Memory B cell (primary cell): ENCODE measurements at regions not wholly inside any gene's neighbourhood (a gene's known extent, or its start where the extent isn't known, plus 50 kb on each side); places are given as distances from the start of the nearest gene placed in this dataset.

Experiments used
- ATAC-seq: fragments of 150-1000 bp; cut with Tn5 transposase; 2 replicates; pipeline ENCODE4 v1.10.0; 2021; ENCODE audit warnings: low read depth, mild to moderate bottlenecking, moderate library complexity
- DNase-seq, 2 donors: peaks; one replicate each; pipeline ENCODE4 v3.0.0; 2022; ENCODE audit warnings: low spot score in 2 of 2
- H3K27ac Mint-ChIP-seq: one replicate; pipeline ENCODE4 v1.8.0; 2022; ENCODE audit warnings: mild to moderate bottlenecking, moderate library complexity, mixed read lengths
- H3K27me3 Mint-ChIP-seq: one replicate; pipeline ENCODE4 v1.8.0; 2022; ENCODE audit warnings: mixed read lengths
- H3K36me3 Mint-ChIP-seq: one replicate; pipeline ENCODE4 v1.8.0; 2022; ENCODE audit warnings: mild to moderate bottlenecking, mixed read lengths
- H3K4me1 Mint-ChIP-seq: one replicate; pipeline ENCODE4 v1.8.0; 2022; ENCODE audit warnings: mixed read lengths
- H3K4me3 Mint-ChIP-seq: one replicate; pipeline ENCODE4 v1.8.0; 2022; ENCODE audit warnings: mild to moderate bottlenecking, moderate library complexity, mixed read lengths
- H3K9me3 Mint-ChIP-seq: one replicate; pipeline ENCODE4 v1.8.0; 2022; ENCODE audit warnings: mixed read lengths

GRCh38 chr4:108276690-108277089 lies 108.0 kb upstream of the LEF1 start:
- Mint-ChIP-seq H3K36me3 (no peaks in the 10 kb centered on the region), H3K27me3 (peaks cover 2% of the 10 kb centered on the region), H3K4me1 (no peaks in the 10 kb centered on the region), H3K9me3 (peaks cover 1% of the 10 kb centered on the region), H3K27ac (no peak overlapping the region), H3K4me3 (no peak overlapping the region)
- ATAC-seq, result no peak
- DNase-seq, result no peak

GRCh38 chr4:108272986-108273385 lies 104.3 kb upstream of the LEF1 start:
- no peak overlapping the region for H3K27ac Mint-ChIP-seq
- H3K36me3 Mint-ChIP-seq, result no peaks in the 10 kb centered on the region
- no peak for DNase-seq
- no peaks in the 10 kb centered on the region for H3K27me3 Mint-ChIP-seq
- H3K4me3 Mint-ChIP-seq, result no peak overlapping the region
- no peak for ATAC-seq
- H3K4me1 Mint-ChIP-seq, result no peaks in the 10 kb centered on the region
- H3K9me3 Mint-ChIP-seq, result no peaks in the 10 kb centered on the region

- no peak overlapping the region for H3K27ac Mint-ChIP-seq
- H3K36me3 Mint-ChIP-seq, result no peaks in the 10 kb centered on the region
- H3K27me3 Mint-ChIP-seq, result no peaks in the 10 kb centered on the region
- no peak overlapping the region for H3K4me3 Mint-ChIP-seq
- DNase-seq (no peak), ATAC-seq (no peak)
- no peaks in the 10 kb centered on the region for H3K9me3 Mint-ChIP-seq
- H3K4me1 Mint-ChIP-seq, result no peaks in the 10 kb centered on the region
These were observed 103.8 kb upstream of the LEF1 start for GRCh38 chr4:108272561-108272960.

GRCh38 chr4:108272046-108272445 lies 103.3 kb upstream of the LEF1 start:
- no peak overlapping the region for H3K27ac Mint-ChIP-seq
- H3K27me3 Mint-ChIP-seq, result no peaks in the 10 kb centered on the region
- no peaks in the 10 kb centered on the region for H3K9me3 Mint-ChIP-seq
- no peaks in the 10 kb centered on the region for H3K36me3 Mint-ChIP-seq
- no peak overlapping the region for H3K4me3 Mint-ChIP-seq
- no peak for DNase-seq
- H3K4me1 Mint-ChIP-seq, result no peaks in the 10 kb centered on the region
- ATAC-seq, result no peak

GRCh38 chr4:108270466-108271450 lies 102.0 kb upstream of the LEF1 start:
- DNase-seq (no peak), ATAC-seq (no peak)
- Mint-ChIP-seq H3K27ac (no peak overlapping the region), H3K4me1 (no peaks in the 10 kb centered on the region), H3K9me3 (no peaks in the 10 kb centered on the region), H3K4me3 (no peak overlapping the region), H3K36me3 (no peaks in the 10 kb centered on the region), H3K27me3 (no peaks in the 10 kb centered on the region)

GRCh38 chr4:108264693-108265092 lies 96.0 kb upstream of the LEF1 start:
- DNase-seq, result no peak
- peaks cover 4% of the 10 kb centered on the region for H3K27me3 Mint-ChIP-seq
- no peaks in the 10 kb centered on the region for H3K4me1 Mint-ChIP-seq
- no peak overlapping the region for H3K27ac Mint-ChIP-seq
- no peak for ATAC-seq
- H3K4me3 Mint-ChIP-seq, result no peak overlapping the region
- no peaks in the 10 kb centered on the region for H3K9me3 Mint-ChIP-seq
- H3K36me3 Mint-ChIP-seq, result no peaks in the 10 kb centered on the region

GRCh38 chr4:108263057-108263456 lies 94.3 kb upstream of the LEF1 start:
- no peaks in the 10 kb centered on the region for H3K4me1 Mint-ChIP-seq
- H3K27ac Mint-ChIP-seq, result no peak overlapping the region
- no peak for DNase-seq
- no peaks in the 10 kb centered on the region for H3K9me3 Mint-ChIP-seq
- no peak for ATAC-seq
- peaks cover 4% of the 10 kb centered on the region for H3K27me3 Mint-ChIP-seq
- no peak overlapping the region for H3K4me3 Mint-ChIP-seq
- no peaks in the 10 kb centered on the region for H3K36me3 Mint-ChIP-seq

GRCh38 chr4:108261026-108261425 lies 92.3 kb upstream of the LEF1 start:
- H3K27ac Mint-ChIP-seq, result no peak overlapping the region
- no peak for ATAC-seq
- H3K9me3 Mint-ChIP-seq, result no peaks in the 10 kb centered on the region
- DNase-seq, result no peak
- H3K27me3 Mint-ChIP-seq, result peaks cover 4% of the 10 kb centered on the region
- H3K4me1 Mint-ChIP-seq, result no peaks in the 10 kb centered on the region
- no peaks in the 10 kb centered on the region for H3K36me3 Mint-ChIP-seq
- H3K4me3 Mint-ChIP-seq, result no peak overlapping the region

- Mint-ChIP-seq H3K9me3 (peaks cover 1% of the 10 kb centered on the region), H3K36me3 (no peaks in the 10 kb centered on the region), H3K27me3 (peaks cover 3% of the 10 kb centered on the region), H3K4me3 (no peak overlapping the region), H3K4me1 (no peaks in the 10 kb centered on the region), H3K27ac (no peak overlapping the region)
- DNase-seq (no peak), ATAC-seq (no peak)
These were observed 87.8 kb upstream of the LEF1 start for GRCh38 chr4:108256538-108256937.

GRCh38 chr4:108255203-108255747 lies 86.5 kb upstream of the LEF1 start:
- H3K4me3 Mint-ChIP-seq, result no peak overlapping the region
- no peaks in the 10 kb centered on the region for H3K4me1 Mint-ChIP-seq
- ATAC-seq (no peak), DNase-seq (no peak)
- no peak overlapping the region for H3K27ac Mint-ChIP-seq
- H3K36me3 Mint-ChIP-seq, result no peaks in the 10 kb centered on the region
- H3K9me3 Mint-ChIP-seq, result peaks cover 1% of the 10 kb centered on the region
- peaks cover 3% of the 10 kb centered on the region for H3K27me3 Mint-ChIP-seq

- H3K4me3 Mint-ChIP-seq, result no peak overlapping the region
- ATAC-seq (no peak), DNase-seq (no peak)
- no peak overlapping the region for H3K27ac Mint-ChIP-seq
- no peaks in the 10 kb centered on the region for H3K36me3 Mint-ChIP-seq
- H3K27me3 Mint-ChIP-seq, result no peaks in the 10 kb centered on the region
- H3K4me1 Mint-ChIP-seq, result no peaks in the 10 kb centered on the region
- peaks cover 9% of the 10 kb centered on the region for H3K9me3 Mint-ChIP-seq
These were observed 80.7 kb upstream of the LEF1 start for GRCh38 chr4:108249397-108249796.

- no peak for DNase-seq
- Mint-ChIP-seq H3K36me3 (no peaks in the 10 kb centered on the region), H3K9me3 (peaks cover 8% of the 10 kb centered on the region), H3K4me1 (no peaks in the 10 kb centered on the region), H3K27ac (no peak overlapping the region), H3K27me3 (no peaks in the 10 kb centered on the region), H3K4me3 (no peak overlapping the region)
- no peak for ATAC-seq
These were observed 78.8 kb upstream of the LEF1 start for GRCh38 chr4:108247387-108248049.

GRCh38 chr4:108244606-108245005 lies 75.9 kb upstream of the LEF1 start:
- Mint-ChIP-seq H3K36me3 (no peaks in the 10 kb centered on the region), H3K9me3 (peaks cover 6% of the 10 kb centered on the region), H3K27ac (no peak overlapping the region), H3K4me1 (no peaks in the 10 kb centered on the region), H3K4me3 (no peak overlapping the region), H3K27me3 (no peaks in the 10 kb centered on the region)
- DNase-seq (no peak), ATAC-seq (no peak)

GRCh38 chr4:108240366-108240765 lies 71.6 kb upstream of the LEF1 start:
- H3K27me3 Mint-ChIP-seq, result peaks cover 9% of the 10 kb centered on the region
- no peak for DNase-seq

More at GRCh38 chr4:108240366-108240765, 71.6 kb upstream of the LEF1 start:
- H3K4me3 Mint-ChIP-seq, result no peak overlapping the region
- no peaks in the 10 kb centered on the region for H3K9me3 Mint-ChIP-seq
- no peaks in the 10 kb centered on the region for H3K4me1 Mint-ChIP-seq
- ATAC-seq, result no peak
- H3K27ac Mint-ChIP-seq, result no peak overlapping the region
- H3K36me3 Mint-ChIP-seq, result no peaks in the 10 kb centered on the region
